Progenitor cell of endocrine pancreas (in vitro differentiated cells): ENCODE measurements at regions not wholly inside any gene's neighbourhood (a gene's known extent, or its start where the extent isn't known, plus 50 kb on each side); places are given as distances from the start of the nearest gene placed in this dataset.
A peak's percentile ranks its signal among the peaks of the same experiment; 100 is the strongest.
"Not testable (repeated sequence)": the region's sequence is repeated elsewhere in the genome, so short reads cannot be mapped to it uniquely, and the experiment has no call there.

ENCODE experiments used
- DNase-seq: peaks from one replicate; pipeline ENCODE4 v3.0.0; 2021; ENCODE audit warnings: low spot score; ENCODE audit not compliant: unreplicated experiment
- H3K27ac Mint-ChIP-seq: 2 replicates; pipeline ENCODE4 v1.8.0; 2021; ENCODE audit warnings: mild to moderate bottlenecking, moderate library complexity, mixed read lengths
- H3K27me3 Mint-ChIP-seq: 2 replicates; pipeline ENCODE4 v1.8.0; 2021; ENCODE audit warnings: mixed read lengths
- H3K36me3 Mint-ChIP-seq: 2 replicates; pipeline ENCODE4 v1.8.0; 2022; ENCODE audit warnings: mixed read lengths; ENCODE audit not compliant: insufficient read depth
- H3K4me1 Mint-ChIP-seq: 2 replicates; pipeline ENCODE4 v1.8.0; 2021; ENCODE audit warnings: low read depth, mixed read lengths
- H3K4me3 Mint-ChIP-seq: 2 replicates; pipeline ENCODE4 v1.8.0; 2021; ENCODE audit warnings: low read depth, mild to moderate bottlenecking, moderate library complexity, mixed read lengths
- H3K9me3 Mint-ChIP-seq: 2 replicates; pipeline ENCODE4 v1.8.0; 2021; ENCODE audit warnings: low read depth, mixed read lengths

GRCh38 chr14:19132013-19132835 is 165.0 kb downstream of the POTEM start:
- not testable (repeated sequence) for DNase-seq, H3K4me3 Mint-ChIP-seq, H3K27ac Mint-ChIP-seq, H3K36me3 Mint-ChIP-seq, H3K27me3 Mint-ChIP-seq, H3K9me3 Mint-ChIP-seq, H3K4me1 Mint-ChIP-seq

- DNase-seq, H3K36me3 Mint-ChIP-seq, H3K4me3 Mint-ChIP-seq, H3K27me3 Mint-ChIP-seq, H3K4me1 Mint-ChIP-seq, H3K27ac Mint-ChIP-seq, H3K9me3 Mint-ChIP-seq: not testable (repeated sequence)
Observed at GRCh38 chr14:19132836-19133120, 165.5 kb downstream of the POTEM start.

GRCh38 chr14:19157106-19157709 is 190.0 kb downstream of the POTEM start:
- peak; percentile 7 for DNase-seq
- H3K27me3 Mint-ChIP-seq, H3K27ac Mint-ChIP-seq, H3K9me3 Mint-ChIP-seq, H3K4me1 Mint-ChIP-seq, H3K36me3 Mint-ChIP-seq, H3K4me3 Mint-ChIP-seq: not testable (repeated sequence)

GRCh38 chr14:19158012-19158411 is 190.8 kb downstream of the POTEM start:
- not testable (repeated sequence) for H3K27me3 Mint-ChIP-seq

GRCh38 chr14:19158588-19158987 is 191.4 kb downstream of the POTEM start:
- H3K27me3 Mint-ChIP-seq, H3K36me3 Mint-ChIP-seq, H3K27ac Mint-ChIP-seq, H3K9me3 Mint-ChIP-seq, H3K4me1 Mint-ChIP-seq, DNase-seq, H3K4me3 Mint-ChIP-seq: not testable (repeated sequence)

More at GRCh38 chr14:19158012-19158411, 190.8 kb downstream of the POTEM start:
- H3K4me1 Mint-ChIP-seq, H3K27ac Mint-ChIP-seq, H3K4me3 Mint-ChIP-seq, H3K36me3 Mint-ChIP-seq, H3K9me3 Mint-ChIP-seq, DNase-seq: not testable (repeated sequence)

GRCh38 chr14:19159003-19159625 is 191.9 kb downstream of the POTEM start:
- not testable (repeated sequence) for H3K4me3 Mint-ChIP-seq, DNase-seq, H3K4me1 Mint-ChIP-seq

GRCh38 chr14:19160379-19160778 is 193.1 kb downstream of the POTEM start:
- DNase-seq, H3K4me3 Mint-ChIP-seq, H3K27me3 Mint-ChIP-seq, H3K4me1 Mint-ChIP-seq, H3K27ac Mint-ChIP-seq, H3K36me3 Mint-ChIP-seq: not testable (repeated sequence)
- peaks cover 12% of the 10 kb centered on the region for H3K9me3 Mint-ChIP-seq

More at GRCh38 chr14:19159003-19159625, 191.9 kb downstream of the POTEM start:
- H3K9me3 Mint-ChIP-seq = peaks cover 12% of the 10 kb centered on the region
- H3K27ac Mint-ChIP-seq, H3K36me3 Mint-ChIP-seq, H3K27me3 Mint-ChIP-seq: not testable (repeated sequence)

- H3K9me3 Mint-ChIP-seq = peaks cover 13% of the 10 kb centered on the region
- H3K27me3 Mint-ChIP-seq, H3K4me1 Mint-ChIP-seq, H3K4me3 Mint-ChIP-seq, H3K27ac Mint-ChIP-seq, DNase-seq, H3K36me3 Mint-ChIP-seq: not testable (repeated sequence)
Observed at GRCh38 chr14:19161251-19162033, 194.2 kb downstream of the POTEM start.

- H3K4me3 Mint-ChIP-seq, DNase-seq, H3K4me1 Mint-ChIP-seq, H3K27ac Mint-ChIP-seq, H3K27me3 Mint-ChIP-seq, H3K36me3 Mint-ChIP-seq: not testable (repeated sequence)
- peaks cover 15% of the 10 kb centered on the region for H3K9me3 Mint-ChIP-seq
Observed at GRCh38 chr14:19162034-19162706, 194.9 kb downstream of the POTEM start.

- H3K4me1 Mint-ChIP-seq, DNase-seq, H3K36me3 Mint-ChIP-seq, H3K4me3 Mint-ChIP-seq, H3K27ac Mint-ChIP-seq, H3K27me3 Mint-ChIP-seq: not testable (repeated sequence)
- H3K9me3 Mint-ChIP-seq = peaks cover 17% of the 10 kb centered on the region
Observed at GRCh38 chr14:19162920-19163319, 195.7 kb downstream of the POTEM start.

- DNase-seq, H3K4me1 Mint-ChIP-seq, H3K4me3 Mint-ChIP-seq, H3K36me3 Mint-ChIP-seq, H3K27me3 Mint-ChIP-seq, H3K27ac Mint-ChIP-seq: not testable (repeated sequence)
- H3K9me3 Mint-ChIP-seq = peaks cover 18% of the 10 kb centered on the region
Observed at GRCh38 chr14:19163891-19164290, 196.7 kb downstream of the POTEM start.

- not testable (repeated sequence) for H3K27me3 Mint-ChIP-seq, H3K4me1 Mint-ChIP-seq, H3K27ac Mint-ChIP-seq, H3K36me3 Mint-ChIP-seq, DNase-seq, H3K4me3 Mint-ChIP-seq
- peaks cover 21% of the 10 kb centered on the region for H3K9me3 Mint-ChIP-seq
Observed at GRCh38 chr14:19164426-19164825, 197.2 kb downstream of the POTEM start.
